NB4 (cell line): ENCODE measurements at regions not wholly inside any gene's neighbourhood (a gene's known extent, or its start where the extent isn't known, plus 50 kb on each side); places are given as distances from the start of the nearest gene placed in this dataset.

ENCODE experiments used
- POLR2A ChIP-seq: IDR thresholded peaks from 2 replicates; pipeline ENCODE4 v1.6.1; 2011; ENCODE audit warnings: mild to moderate bottlenecking; ENCODE audit not compliant: insufficient read length; ENCODE audit errors: extremely low read depth
- TF ChIP-seq, protein P1 (sequence below): IDR thresholded peaks from one replicate; pipeline ENCODE4 v1.5.1; 2012; ENCODE audit warnings: low read depth, low read length

DNA sequence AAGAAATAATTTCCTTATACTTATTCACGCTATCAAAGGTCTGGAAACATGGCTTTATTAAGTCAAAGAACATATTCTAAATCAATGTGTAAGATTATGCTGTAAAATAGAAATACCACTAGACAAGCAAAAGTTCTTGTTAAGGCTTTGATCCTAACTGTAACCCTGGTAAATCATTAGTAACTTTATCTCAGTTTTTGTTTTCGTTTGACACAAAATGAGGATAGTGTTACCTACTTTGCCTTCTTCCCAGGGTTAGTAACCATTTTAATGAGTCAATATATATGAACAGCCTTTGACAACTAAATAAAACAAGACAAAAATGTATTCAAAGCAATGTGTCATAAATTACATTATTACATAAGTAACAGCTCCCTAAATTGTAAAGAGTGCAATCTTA lies 1336.3 kb downstream of the FAM181B start:
- TF ChIP-seq, protein P1, sequence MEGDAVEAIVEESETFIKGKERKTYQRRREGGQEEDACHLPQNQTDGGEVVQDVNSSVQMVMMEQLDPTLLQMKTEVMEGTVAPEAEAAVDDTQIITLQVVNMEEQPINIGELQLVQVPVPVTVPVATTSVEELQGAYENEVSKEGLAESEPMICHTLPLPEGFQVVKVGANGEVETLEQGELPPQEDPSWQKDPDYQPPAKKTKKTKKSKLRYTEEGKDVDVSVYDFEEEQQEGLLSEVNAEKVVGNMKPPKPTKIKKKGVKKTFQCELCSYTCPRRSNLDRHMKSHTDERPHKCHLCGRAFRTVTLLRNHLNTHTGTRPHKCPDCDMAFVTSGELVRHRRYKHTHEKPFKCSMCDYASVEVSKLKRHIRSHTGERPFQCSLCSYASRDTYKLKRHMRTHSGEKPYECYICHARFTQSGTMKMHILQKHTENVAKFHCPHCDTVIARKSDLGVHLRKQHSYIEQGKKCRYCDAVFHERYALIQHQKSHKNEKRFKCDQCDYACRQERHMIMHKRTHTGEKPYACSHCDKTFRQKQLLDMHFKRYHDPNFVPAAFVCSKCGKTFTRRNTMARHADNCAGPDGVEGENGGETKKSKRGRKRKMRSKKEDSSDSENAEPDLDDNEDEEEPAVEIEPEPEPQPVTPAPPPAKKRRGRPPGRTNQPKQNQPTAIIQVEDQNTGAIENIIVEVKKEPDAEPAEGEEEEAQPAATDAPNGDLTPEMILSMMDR, result no peak
- no peak for TF ChIP-seq POLR2A
